Mesenchymal stem cell (in vitro differentiated cells and primary cell): ENCODE measurements at regions not wholly inside any gene's neighbourhood (a gene's known extent, or its start where the extent isn't known, plus 50 kb on each side); places are given as distances from the start of the nearest gene placed in this dataset.

Source experiments
- DNase-seq: peaks from one replicate; pipeline ENCODE4 v3.0.0-alpha.2; 2013
- H2AFZ ChIP-seq: one replicate; pipeline ENCODE4 v1.6.1; 2013; ENCODE audit warnings: low read depth, mild to moderate bottlenecking, control low read depth, inconsistent platforms, low read length, moderate library complexity
- H2AK5ac ChIP-seq: 2 replicates; pipeline ENCODE4 v1.6.1; 2013; ENCODE audit warnings: low read length, moderate library complexity, mild to moderate bottlenecking, inconsistent platforms; ENCODE audit not compliant: severe bottlenecking
- H2BK120ac ChIP-seq: one replicate; pipeline ENCODE4 v1.6.1; 2013; ENCODE audit warnings: low read depth, mild to moderate bottlenecking, inconsistent platforms, low read length, moderate library complexity
- H2BK12ac ChIP-seq, 2 experiments: one replicate each; pipeline ENCODE4 v1.6.1; 2013; ENCODE audit warnings: inconsistent platforms in 2 of 2, low read length in 2 of 2, mild to moderate bottlenecking in 2 of 2, moderate library complexity in 2 of 2, control low read depth in 1 of 2
- H2BK15ac ChIP-seq: one replicate; pipeline ENCODE4 v1.6.1; 2013; ENCODE audit warnings: mild to moderate bottlenecking, low read depth, inconsistent platforms; ENCODE audit not compliant: poor library complexity, severe bottlenecking
- H2BK5ac ChIP-seq: 2 replicates; pipeline ENCODE4 v1.6.1; 2013; ENCODE audit warnings: low read depth, mild to moderate bottlenecking, low read length, control low read depth, inconsistent platforms; ENCODE audit not compliant: poor library complexity, severe bottlenecking
- H3K14ac ChIP-seq, 2 experiments: one replicate each; pipeline ENCODE4 v1.6.1; 2013; ENCODE audit warnings: inconsistent platforms in 2 of 2, low read length in 2 of 2, control low read depth in 1 of 2, mild to moderate bottlenecking in 1 of 2, moderate library complexity in 1 of 2
- H3K18ac ChIP-seq, 2 experiments: one replicate each; pipeline ENCODE4 v1.6.1; 2013; ENCODE audit warnings: inconsistent platforms in 2 of 2, low read length in 2 of 2, control low read depth in 1 of 2, low read depth in 1 of 2, mild to moderate bottlenecking in 1 of 2
- H3K23ac ChIP-seq, 2 experiments: one replicate each; pipeline ENCODE4 v1.6.1; 2013; ENCODE audit warnings: inconsistent platforms in 2 of 2, low read length in 2 of 2, mild to moderate bottlenecking in 2 of 2, moderate library complexity in 2 of 2, control low read depth in 1 of 2
- H3K27ac ChIP-seq: 2 replicates; pipeline ENCODE4 v1.5.1; 2013; ENCODE audit warnings: mild to moderate bottlenecking, moderate library complexity, low read length, control low read depth, inconsistent platforms; ENCODE audit not compliant: poor library complexity, severe bottlenecking
- H3K27me3 ChIP-seq, 2 experiments: 2 replicates each; pipeline versions ENCODE4 v1.6.1 to v1.7.0; 2013; ENCODE audit warnings: low read length in 2 of 2, mild to moderate bottlenecking in 2 of 2, moderate library complexity in 2 of 2, control low read depth in 1 of 2, inconsistent platforms in 1 of 2; ENCODE audit not compliant: control insufficient read depth in 1 of 2, insufficient read depth in 1 of 2
- H3K36me3 ChIP-seq, 2 experiments: 2 replicates each; pipeline versions ENCODE4 v1.6.1 to v1.7.0; 2013; ENCODE audit warnings: low read length in 2 of 2, control low read depth in 1 of 2, inconsistent platforms in 1 of 2, low read depth in 1 of 2, mild to moderate bottlenecking in 1 of 2; ENCODE audit not compliant: insufficient read depth in 2 of 2, control insufficient read depth in 1 of 2
- H3K4ac ChIP-seq, 2 experiments: one replicate each; pipeline ENCODE4 v1.6.1; 2013; ENCODE audit warnings: inconsistent platforms in 2 of 2, low read length in 2 of 2, mild to moderate bottlenecking in 2 of 2, moderate library complexity in 2 of 2, control low read depth in 1 of 2, low read depth in 1 of 2
- H3K4me1 ChIP-seq: 2 replicates; pipeline ENCODE4 v1.6.1; 2013; ENCODE audit warnings: low read depth, low read length, control low read depth; ENCODE audit not compliant: control insufficient read depth, insufficient read depth
- H3K4me2 ChIP-seq: 2 replicates; pipeline ENCODE4 v1.6.1; 2013; ENCODE audit warnings: low read length, mild to moderate bottlenecking, inconsistent platforms; ENCODE audit not compliant: poor library complexity, severe bottlenecking
- H3K4me3 ChIP-seq, 2 experiments: 2 replicates each; pipeline versions ENCODE4 v1.5.1 to v1.7.0; 2013; ENCODE audit warnings: low read length in 2 of 2, mild to moderate bottlenecking in 2 of 2, control low read depth in 1 of 2, low read depth in 1 of 2; ENCODE audit not compliant: insufficient read depth in 1 of 2
- H3K79me1 ChIP-seq: replicated peaks from 2 replicates; pipeline ENCODE4 v1.6.1; 2013; ENCODE audit warnings: mild to moderate bottlenecking, control low read depth, low read length, inconsistent platforms; ENCODE audit not compliant: poor library complexity, severe bottlenecking
- H3K9ac ChIP-seq: 2 replicates; pipeline ENCODE4 v1.7.0; 2013; ENCODE audit warnings: mild to moderate bottlenecking, low read length, moderate library complexity
- H3K9me3 ChIP-seq: 2 replicates; pipeline ENCODE4 v1.7.0; 2013; ENCODE audit warnings: mild to moderate bottlenecking, low read length; ENCODE audit not compliant: control insufficient read depth
- H4K8ac ChIP-seq: one replicate; pipeline ENCODE4 v1.6.1; 2013; ENCODE audit warnings: inconsistent platforms, mild to moderate bottlenecking, low read length, moderate library complexity
- H4K91ac ChIP-seq: one replicate; pipeline ENCODE4 v1.6.1; 2013; ENCODE audit warnings: mild to moderate bottlenecking, low read length, inconsistent platforms
- WGBS: methylation state at CpG from one replicate; pipeline ENCODE4 v1.1.7; 2013; ENCODE audit warnings: mixed read lengths; 5-methylcytosine and 5-hydroxymethylcytosine counted together

- Histone ChIP-seq H2AFZ (no peak overlapping the region), H2AK5ac (no peak overlapping the region), H3K4me2 (no peak overlapping the region), H3K4me1 (peaks cover 2% of the 10 kb centered on the region), H3K36me3 (no peaks in the 10 kb centered on the region), H3K14ac (no peak overlapping the region), H3K23ac (no peak overlapping the region), H3K27ac (no peak overlapping the region), H2BK12ac (no peak overlapping the region), H3K9me3 (no peaks in the 10 kb centered on the region), H3K9ac (no peak overlapping the region), H3K79me1 (no peaks in the 10 kb centered on the region), H3K4ac (no peak overlapping the region), H2BK120ac (no peak overlapping the region), H3K18ac (no peak overlapping the region), H2BK15ac (no peak overlapping the region), H2BK5ac (no peak overlapping the region), H4K91ac (no peak overlapping the region), H4K8ac (no peak overlapping the region), H3K27me3 (peaks cover 30 to 40% of the 10 kb centered on the region in 2 experiments), H3K4me3 (no peak overlapping the region)
- DNase-seq, result no peak
- 90% methylated on average over 9 of the region's 9 CpGs for WGBS
These were observed 132.3 kb downstream of the CSNK2A3 start for GRCh38 chr11:11220786-11221185.

GRCh38 chr11:11218629-11218986, 134.4 kb downstream of the CSNK2A3 start:
- Histone ChIP-seq H3K4me2 (no peak overlapping the region), H4K8ac (no peak overlapping the region)

GRCh38 chr11:11217929-11218628, 135.0 kb downstream of the CSNK2A3 start:
- no peak overlapping the region for H2BK120ac ChIP-seq
- H3K4me2 ChIP-seq, result no peak overlapping the region
- H2BK12ac ChIP-seq, result no peak overlapping the region
- H2BK5ac ChIP-seq, result no peak overlapping the region
- H4K91ac ChIP-seq, result no peak overlapping the region
- no peaks in the 10 kb centered on the region for H3K79me1 ChIP-seq
- H2AFZ ChIP-seq, result no peak overlapping the region
- H3K27me3 ChIP-seq, result peaks cover 38 to 48% of the 10 kb centered on the region in 2 experiments
- no peak overlapping the region for H4K8ac ChIP-seq
- 81% methylated on average over 5 of the region's 5 CpGs for WGBS
- H3K14ac ChIP-seq, result no peak overlapping the region
- DNase-seq, result no peak
- no peak overlapping the region for H3K23ac ChIP-seq
- H3K9me3 ChIP-seq, result no peaks in the 10 kb centered on the region
- no peaks in the 10 kb centered on the region for H3K36me3 ChIP-seq
- H2BK15ac ChIP-seq, result no peak overlapping the region
- H3K4me1 ChIP-seq, result peaks cover 2% of the 10 kb centered on the region
- no peak overlapping the region for H3K4ac ChIP-seq
- H3K18ac ChIP-seq, result no peak overlapping the region
- no peak overlapping the region for H3K27ac ChIP-seq
- no peak overlapping the region for H2AK5ac ChIP-seq
- no peak overlapping the region for H3K9ac ChIP-seq
- H3K4me3 ChIP-seq, result no peak overlapping the region

More at GRCh38 chr11:11218629-11218986, 134.4 kb downstream of the CSNK2A3 start:
- Histone ChIP-seq H3K14ac (no peak overlapping the region), H3K23ac (no peak overlapping the region), H3K27me3 (peaks cover 38 to 48% of the 10 kb centered on the region in 2 experiments), H3K4me3 (no peak overlapping the region), H3K27ac (no peak overlapping the region), H3K4ac (no peak overlapping the region), H2AFZ (no peak overlapping the region), H4K91ac (no peak overlapping the region), H3K79me1 (no peaks in the 10 kb centered on the region), H2BK15ac (no peak overlapping the region), H2BK120ac (no peak overlapping the region), H2BK5ac (no peak overlapping the region), H2BK12ac (no peak overlapping the region), H3K18ac (no peak overlapping the region), H3K9ac (no peak overlapping the region), H3K36me3 (no peaks in the 10 kb centered on the region), H3K4me1 (peaks cover 2% of the 10 kb centered on the region), H3K9me3 (no peaks in the 10 kb centered on the region), H2AK5ac (no peak overlapping the region)
- WGBS, result 91% methylated on average over 3 of the region's 3 CpGs
- no peak for DNase-seq

- Histone ChIP-seq H3K14ac (no peak overlapping the region), H2BK12ac (no peak overlapping the region), H3K4me2 (no peak overlapping the region), H2AK5ac (no peak overlapping the region), H3K27me3 (peaks cover 38 to 48% of the 10 kb centered on the region in 2 experiments), H3K79me1 (no peaks in the 10 kb centered on the region), H2BK15ac (no peak overlapping the region), H3K4me3 (no peak overlapping the region), H3K18ac (no peak overlapping the region), H3K36me3 (no peaks in the 10 kb centered on the region), H2AFZ (no peak overlapping the region), H3K4me1 (peaks cover 2% of the 10 kb centered on the region), H2BK120ac (no peak overlapping the region), H3K23ac (no peak overlapping the region), H4K91ac (no peak overlapping the region), H2BK5ac (no peak overlapping the region), H3K4ac (no peak overlapping the region), H3K9ac (no peak overlapping the region), H4K8ac (no peak overlapping the region), H3K9me3 (no peaks in the 10 kb centered on the region), H3K27ac (no peak overlapping the region)
- WGBS, result 93% methylated on average over 9 of the region's 9 CpGs
- DNase-seq, result no peak
These were observed 135.6 kb downstream of the CSNK2A3 start for GRCh38 chr11:11217289-11217928.
